Endometrial microvascular endothelial cells (primary cell): ENCODE measurements at regions not wholly inside any gene's neighbourhood (a gene's known extent, or its start where the extent isn't known, plus 50 kb on each side); places are given as distances from the start of the nearest gene placed in this dataset.

Experiments
- in situ Hi-C: cut with HindIII; loops from 2 replicates; pipeline ENCODE4 v1.10.0; 2017; ENCODE audit warnings: low sequenced_read_pairs, low pct_unique_long_range_greater_than_20kb; ENCODE audit errors: inconsistent ontology term

GRCh38 chr2:237027712-237028029 is 58.0 kb upstream of the COPS8 start:
- in situ Hi-C loops: no loop called here

- in situ Hi-C loops: no loop called here
These were observed 55.3 kb upstream of the COPS8 start for GRCh38 chr2:237030382-237030781.

- in situ Hi-C loops: no loop called here
These were observed 52.1 kb upstream of the COPS8 start for GRCh38 chr2:237033536-237034060.

- in situ Hi-C loops: no loop called here
These were observed 49.8 kb upstream of the COPS8 start for GRCh38 chr2:237035781-237036475.
